Lower leg skin (tissue), 4 donors: ENCODE measurements at regions not wholly inside any gene's neighbourhood (a gene's known extent, or its start where the extent isn't known, plus 50 kb on each side); places are given as distances from the start of the nearest gene placed in this dataset.

Experiments used
- DNase-seq, 2 donors: peaks; one replicate each; pipeline ENCODE4 v3.0.0-alpha.2; 2019; ENCODE audit warnings: low spot score in 2 of 2
- H3K4me3 ChIP-seq: fragments of 200-600 bp; sonication (generic); 2 replicates; pipeline ENCODE4 v1.5.1; 2017; ENCODE audit warnings: mild to moderate bottlenecking, low read depth; ENCODE audit not compliant: poor library complexity, severe bottlenecking
- POLR2A ChIP-seq, 2 donors: fragments of 450-650 bp; IDR thresholded peaks; one replicate each; pipeline ENCODE4 v1.6.1; 2016 to 2017; ENCODE audit warnings: antibody characterized with exemption in 2 of 2, mild to moderate bottlenecking in 1 of 2, moderate library complexity in 1 of 2
- WGBS, 2 donors: methylation state at CpG; one replicate each; pipeline ENCODE4 v1.1.5; 2018; 5-methylcytosine and 5-hydroxymethylcytosine counted together
- intact Hi-C: fragments of 100-400 bp; cut with DNase I; formaldehyde crosslinking; loops from one replicate; pipeline ENCODE4 v1.15.0; 2023; ENCODE audit warnings: low total_unique reads
- TF ChIP-seq, protein P1 (sequence below), 3 donors: fragments of 450-650 bp; IDR thresholded peaks; one replicate each; pipeline ENCODE4 v1.5.1; 2016; ENCODE audit warnings: antibody characterized with exemption in 3 of 3, mild to moderate bottlenecking in 3 of 3, moderate library complexity in 2 of 3

DNA sequence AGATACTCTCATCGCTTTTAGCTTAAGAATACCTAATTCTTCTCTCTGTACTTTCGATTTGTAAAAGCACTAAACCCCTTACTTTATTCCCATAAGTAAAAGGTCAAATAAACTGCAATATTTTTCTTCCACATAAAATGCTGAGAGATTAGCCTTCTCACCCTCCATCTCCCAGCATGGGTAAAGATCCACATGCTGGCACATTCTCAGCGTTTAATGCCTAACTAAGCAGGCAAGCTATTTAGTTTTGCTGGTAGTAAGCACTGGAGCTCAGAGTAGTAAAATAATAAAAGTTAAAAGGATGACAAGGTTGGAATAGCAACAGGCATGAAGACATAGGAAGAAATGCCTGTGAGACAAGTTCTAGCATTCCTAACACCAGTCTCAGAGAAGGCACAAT, 65.9 kb upstream of the NEBL start:
- H3K4me3 ChIP-seq: no peak overlapping the region
- whole genome bisulfite sequencing, 2 donors: 60 to 67% methylated on average over 3 of the region's 3 CpGs
- no peak for DNase-seq
- TF ChIP-seq, protein P1, sequence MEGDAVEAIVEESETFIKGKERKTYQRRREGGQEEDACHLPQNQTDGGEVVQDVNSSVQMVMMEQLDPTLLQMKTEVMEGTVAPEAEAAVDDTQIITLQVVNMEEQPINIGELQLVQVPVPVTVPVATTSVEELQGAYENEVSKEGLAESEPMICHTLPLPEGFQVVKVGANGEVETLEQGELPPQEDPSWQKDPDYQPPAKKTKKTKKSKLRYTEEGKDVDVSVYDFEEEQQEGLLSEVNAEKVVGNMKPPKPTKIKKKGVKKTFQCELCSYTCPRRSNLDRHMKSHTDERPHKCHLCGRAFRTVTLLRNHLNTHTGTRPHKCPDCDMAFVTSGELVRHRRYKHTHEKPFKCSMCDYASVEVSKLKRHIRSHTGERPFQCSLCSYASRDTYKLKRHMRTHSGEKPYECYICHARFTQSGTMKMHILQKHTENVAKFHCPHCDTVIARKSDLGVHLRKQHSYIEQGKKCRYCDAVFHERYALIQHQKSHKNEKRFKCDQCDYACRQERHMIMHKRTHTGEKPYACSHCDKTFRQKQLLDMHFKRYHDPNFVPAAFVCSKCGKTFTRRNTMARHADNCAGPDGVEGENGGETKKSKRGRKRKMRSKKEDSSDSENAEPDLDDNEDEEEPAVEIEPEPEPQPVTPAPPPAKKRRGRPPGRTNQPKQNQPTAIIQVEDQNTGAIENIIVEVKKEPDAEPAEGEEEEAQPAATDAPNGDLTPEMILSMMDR (IDR thresholded peaks at IDR 0.05): no peak
- no peak for TF ChIP-seq POLR2A (IDR thresholded peaks at IDR 0.05)
- intact Hi-C loops: no loop called here

DNA sequence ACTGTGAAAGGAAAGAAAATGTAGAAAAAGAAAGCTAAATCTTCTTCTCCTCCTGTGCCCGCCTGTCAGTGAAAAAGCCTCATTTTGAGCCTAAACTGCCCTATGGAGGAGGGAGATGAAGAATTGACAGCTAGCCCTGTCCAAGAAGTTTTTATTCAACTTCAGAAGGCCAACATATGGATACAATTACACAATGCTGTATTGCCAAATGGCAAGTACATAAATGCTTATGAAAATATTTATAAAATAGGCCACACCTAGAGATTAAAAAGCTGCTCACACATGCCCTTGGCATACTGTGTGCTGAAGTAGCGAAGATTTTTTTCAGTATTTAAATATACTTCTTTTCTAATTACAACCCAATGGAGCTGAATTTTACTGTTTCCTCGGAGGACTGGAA, 65.1 kb upstream of the NEBL start:
- H3K4me3 ChIP-seq: no peak overlapping the region
- intact Hi-C loops: no loop called here
- TF ChIP-seq, protein P1 (IDR thresholded peaks at IDR 0.05): no peak
- no peak for TF ChIP-seq POLR2A (IDR thresholded peaks at IDR 0.05)
- DNase-seq: no peak
- WGBS, 2 donors: 21 to 33% methylated on average over 3 of the region's 3 CpGs

GRCh38 chr10:20959242-20959641, 62.1 kb upstream of the NEBL start:
- 84 to 91% methylated on average over 1 of the region's 1 CpG for WGBS, 2 donors
- TF ChIP-seq, protein P1 (IDR thresholded peaks at IDR 0.05): no peak
- no peak for TF ChIP-seq POLR2A (IDR thresholded peaks at IDR 0.05)
- intact Hi-C loops: no loop called here
- H3K4me3 ChIP-seq: no peak overlapping the region
- DNase-seq: no peak

- intact Hi-C loops: no loop called here
- no peak for DNase-seq
- 91% methylated on average over 3 of the region's 3 CpGs for WGBS, 2 donors
- H3K4me3 ChIP-seq: no peak overlapping the region
- TF ChIP-seq, protein P1 (IDR thresholded peaks at IDR 0.05): no peak
- no peak for TF ChIP-seq POLR2A (IDR thresholded peaks at IDR 0.05)
These were observed 61.7 kb upstream of the NEBL start for GRCh38 chr10:20958764-20959163.

GRCh38 chr10:20958225-20958624, 61.1 kb upstream of the NEBL start:
- no peak for DNase-seq
- TF ChIP-seq, protein P1 (IDR thresholded peaks at IDR 0.05): no peak
- no peak for TF ChIP-seq POLR2A (IDR thresholded peaks at IDR 0.05)
- 86% methylated on average over 4 of the region's 4 CpGs for WGBS, 2 donors
- H3K4me3 ChIP-seq: no peak overlapping the region
- intact Hi-C loops: no loop called here

DNA sequence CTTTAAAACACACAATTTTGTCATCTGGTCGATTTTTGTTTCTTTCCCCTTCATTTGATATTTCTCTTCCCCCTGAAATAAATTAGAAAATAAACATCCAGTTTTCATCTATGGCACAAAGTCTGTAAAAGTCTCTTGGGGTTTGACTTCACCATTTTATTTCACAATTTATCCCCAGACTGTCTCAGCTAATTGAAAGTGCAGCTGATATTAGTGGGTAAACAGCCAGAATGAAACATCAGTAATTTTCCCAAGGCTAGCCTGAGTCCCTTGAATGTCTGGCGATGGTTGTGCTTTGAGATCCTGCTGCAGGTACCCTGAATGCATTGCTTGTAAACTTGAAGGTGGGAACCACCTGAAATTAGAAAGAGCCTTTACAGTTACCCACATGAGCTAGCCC, 60.6 kb upstream of the NEBL start:
- intact Hi-C loops: no loop called here
- TF ChIP-seq, protein P1 (IDR thresholded peaks at IDR 0.05): no peak
- no peak for TF ChIP-seq POLR2A (IDR thresholded peaks at IDR 0.05)
- 43 to 86% methylated on average over 2 of the region's 2 CpGs for WGBS, 2 donors
- no peak overlapping the region for H3K4me3 ChIP-seq
- no peak for DNase-seq
